Esophagus squamous epithelium (tissue), 5 donors: ENCODE measurements at regions not wholly inside any gene's neighbourhood (a gene's known extent, or its start where the extent isn't known, plus 50 kb on each side); places are given as distances from the start of the nearest gene placed in this dataset.

Source experiments
- DNase-seq: peaks from one replicate; lab custom pipeline; 2025; lab: John Stamatoyannopoulos, UW
- H3K27ac ChIP-seq, 4 donors: fragments of 200-600 bp; sonication (generic); one replicate each; pipeline ENCODE4 v1.5.1; 2016 to 2019; ENCODE audit warnings: mild to moderate bottlenecking in 1 of 4
- H3K27me3 ChIP-seq, 4 donors: fragments of 200-600 bp; sonication (generic); 1 replicate in 3 of 4; 2 replicates in 1 of 4; pipeline versions ENCODE4 v1.5.1 to v1.6.0; 2017 to 2021; ENCODE audit warnings: antibody characterized with exemption in 1 of 4
- H3K36me3 ChIP-seq, 3 donors: fragments of 200-600 bp; sonication (generic); one replicate each; pipeline ENCODE4 v1.5.1; 2016 to 2019
- H3K4me1 ChIP-seq, 3 donors: fragments of 200-600 bp; sonication (generic); one replicate each; pipeline ENCODE4 v1.5.1; 2017 to 2019
- H3K4me3 ChIP-seq, 4 donors: fragments of 200-600 bp; sonication (generic); 1 replicate in 3 of 4; 2 replicates in 1 of 4; pipeline ENCODE4 v1.5.1; 2016 to 2019; ENCODE audit warnings: mild to moderate bottlenecking in 2 of 4, moderate library complexity in 1 of 4
- H3K9me3 ChIP-seq, 3 donors: fragments of 200-600 bp; sonication (generic); one replicate each; pipeline ENCODE4 v1.5.1; 2016 to 2019
- CTCF ChIP-seq, 6 experiments: fragments of 450-650 bp in 4 of 6; fragments of 200-600 bp in 2 of 6; sonication (generic) in 2 of 6; IDR thresholded peaks; one replicate each; pipeline ENCODE4 v1.5.1; 2016 to 2019; ENCODE audit warnings: antibody characterized with exemption in 6 of 6, mild to moderate bottlenecking in 4 of 6, moderate library complexity in 4 of 6
- POLR2A ChIP-seq, 4 donors: fragments of 450-650 bp; IDR thresholded peaks; one replicate each; pipeline ENCODE4 v1.6.1; 2017; ENCODE audit warnings: antibody characterized with exemption in 4 of 4, mild to moderate bottlenecking in 4 of 4, moderate library complexity in 3 of 4
- intact Hi-C: fragments of 100-400 bp; cut with DNase I; formaldehyde crosslinking; loops from one replicate; pipeline ENCODE4 v1.15.0; 2022
- donor health status: DM: yes; HTN: yes; CAD: no.

- Histone ChIP-seq H3K36me3 (no peaks in the 10 kb centered on the region), H3K4me3 (no peak overlapping the region), H3K9me3 (no peaks in the 10 kb centered on the region), H3K27me3 (no peaks in the 10 kb centered on the region), H3K4me1 (no peaks in the 10 kb centered on the region), H3K27ac (no peak overlapping the region)
- TF ChIP-seq POLR2A (IDR thresholded peaks at IDR 0.05) (no peak), CTCF (IDR thresholded peaks at IDR 0.05) (no peak)
- DNase-seq: no peak
- intact Hi-C loops: no loop called here
These were observed 95.6 kb downstream of the BRMS1L start for GRCh38 chr14:35921745-35922144.
